Thoracic aorta (tissue), 2 donors: ENCODE measurements at regions not wholly inside any gene's neighbourhood (a gene's known extent, or its start where the extent isn't known, plus 50 kb on each side); places are given as distances from the start of the nearest gene placed in this dataset.

Experiments used
- ATAC-seq: fragments of 150-250 bp; one replicate; pipeline ENCODE4 v1.8.0; 2017; ENCODE audit warnings: low read depth; ENCODE audit not compliant: insufficient number of reproducible peaks, low FRiP score
- DNase-seq: peaks from one replicate; pipeline ENCODE4 v3.0.0-alpha.2; 2020; ENCODE audit warnings: low spot score
- H3K27ac ChIP-seq, 2 donors: fragments of 200-600 bp; sonication (generic); 1 replicate in 1 of 2; 2 replicates in 1 of 2; pipeline ENCODE4 v1.5.1; 2016; ENCODE audit warnings: mild to moderate bottlenecking in 2 of 2, moderate library complexity in 2 of 2
- H3K27me3 ChIP-seq: fragments of 200-600 bp; sonication (generic); replicated peaks from 2 replicates; pipeline ENCODE4 v1.6.0; 2016; ENCODE audit warnings: mild to moderate bottlenecking; ENCODE audit not compliant: insufficient read depth
- H3K36me3 ChIP-seq: fragments of 200-600 bp; sonication (generic); one replicate; pipeline ENCODE4 v1.5.1; 2016
- H3K4me1 ChIP-seq, 2 donors: fragments of 200-600 bp; sonication (generic); 1 replicate in 1 of 2; 2 replicates in 1 of 2; pipeline versions ENCODE4 v1.5.1 to v1.6.0; 2016; ENCODE audit warnings: low read depth in 2 of 2, mild to moderate bottlenecking in 1 of 2; ENCODE audit not compliant: control insufficient read depth in 1 of 2
- H3K4me3 ChIP-seq: fragments of 200-600 bp; sonication (generic); 2 replicates; pipeline ENCODE4 v1.5.1; 2016; ENCODE audit warnings: mild to moderate bottlenecking
- H3K9me3 ChIP-seq: fragments of 200-600 bp; sonication (generic); 2 replicates; pipeline ENCODE4 v1.5.1; 2016
- TF ChIP-seq, protein P1 (sequence below): fragments of 200-600 bp; sonication (generic); IDR thresholded peaks from one replicate; pipeline ENCODE4 v1.5.1; 2019; ENCODE audit warnings: antibody characterized with exemption

DNA sequence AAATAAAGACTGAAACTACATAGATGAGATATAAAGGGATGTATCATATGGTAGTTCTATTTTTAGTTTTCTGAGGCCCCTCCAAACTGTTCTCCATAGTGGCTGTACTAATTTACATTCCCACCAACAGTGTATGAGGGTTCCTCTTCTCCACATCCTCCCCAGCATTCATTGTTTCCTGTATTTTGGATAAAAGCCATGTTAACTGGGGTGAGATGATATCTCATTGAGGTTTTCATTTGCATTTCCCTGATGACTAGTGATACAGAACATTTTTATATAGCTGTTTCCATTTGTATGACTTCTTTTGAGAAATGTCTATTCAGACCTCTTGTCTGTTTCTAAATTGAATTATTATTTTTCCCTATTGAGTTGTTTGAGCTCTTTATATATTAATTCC is 229.3 kb downstream of the RFPL4B start:
- Histone ChIP-seq H3K4me1 (peaks cover 5 to 9% of the 10 kb centered on the region in 2 donors), H3K27me3 (no peaks in the 10 kb centered on the region), H3K4me3 (no peak overlapping the region), H3K27ac (no peak overlapping the region), H3K9me3 (no peaks in the 10 kb centered on the region), H3K36me3 (no peaks in the 10 kb centered on the region)
- no peak for DNase-seq
- TF ChIP-seq, protein P1, sequence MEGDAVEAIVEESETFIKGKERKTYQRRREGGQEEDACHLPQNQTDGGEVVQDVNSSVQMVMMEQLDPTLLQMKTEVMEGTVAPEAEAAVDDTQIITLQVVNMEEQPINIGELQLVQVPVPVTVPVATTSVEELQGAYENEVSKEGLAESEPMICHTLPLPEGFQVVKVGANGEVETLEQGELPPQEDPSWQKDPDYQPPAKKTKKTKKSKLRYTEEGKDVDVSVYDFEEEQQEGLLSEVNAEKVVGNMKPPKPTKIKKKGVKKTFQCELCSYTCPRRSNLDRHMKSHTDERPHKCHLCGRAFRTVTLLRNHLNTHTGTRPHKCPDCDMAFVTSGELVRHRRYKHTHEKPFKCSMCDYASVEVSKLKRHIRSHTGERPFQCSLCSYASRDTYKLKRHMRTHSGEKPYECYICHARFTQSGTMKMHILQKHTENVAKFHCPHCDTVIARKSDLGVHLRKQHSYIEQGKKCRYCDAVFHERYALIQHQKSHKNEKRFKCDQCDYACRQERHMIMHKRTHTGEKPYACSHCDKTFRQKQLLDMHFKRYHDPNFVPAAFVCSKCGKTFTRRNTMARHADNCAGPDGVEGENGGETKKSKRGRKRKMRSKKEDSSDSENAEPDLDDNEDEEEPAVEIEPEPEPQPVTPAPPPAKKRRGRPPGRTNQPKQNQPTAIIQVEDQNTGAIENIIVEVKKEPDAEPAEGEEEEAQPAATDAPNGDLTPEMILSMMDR = no peak
- ATAC-seq = no peak

DNA sequence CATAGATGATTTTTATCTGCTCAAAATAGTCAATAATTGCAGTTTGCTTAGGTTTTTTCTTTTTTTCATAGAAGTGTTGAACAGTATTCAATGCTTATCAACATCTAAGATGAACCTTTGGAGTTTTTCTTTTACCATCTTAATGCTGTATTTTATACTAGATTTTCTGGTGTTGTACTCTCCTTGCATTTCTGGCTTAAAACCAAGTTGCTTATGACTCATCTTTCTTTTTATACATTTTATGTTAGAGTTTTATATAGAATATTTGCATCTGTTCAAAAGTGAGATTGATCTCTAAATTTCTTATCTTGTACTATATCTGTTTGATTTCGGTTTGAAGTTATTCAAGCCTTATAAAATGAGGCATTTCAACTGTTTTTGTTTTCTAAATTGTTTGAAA is 232.5 kb downstream of the RFPL4B start:
- no peak for DNase-seq
- Histone ChIP-seq H3K27ac (no peak overlapping the region), H3K36me3 (no peaks in the 10 kb centered on the region), H3K4me3 (no peak overlapping the region), H3K4me1 (no peaks in the 10 kb centered on the region), H3K27me3 (no peaks in the 10 kb centered on the region), H3K9me3 (no peaks in the 10 kb centered on the region)
- TF ChIP-seq, protein P1 = no peak
- ATAC-seq = no peak

DNA sequence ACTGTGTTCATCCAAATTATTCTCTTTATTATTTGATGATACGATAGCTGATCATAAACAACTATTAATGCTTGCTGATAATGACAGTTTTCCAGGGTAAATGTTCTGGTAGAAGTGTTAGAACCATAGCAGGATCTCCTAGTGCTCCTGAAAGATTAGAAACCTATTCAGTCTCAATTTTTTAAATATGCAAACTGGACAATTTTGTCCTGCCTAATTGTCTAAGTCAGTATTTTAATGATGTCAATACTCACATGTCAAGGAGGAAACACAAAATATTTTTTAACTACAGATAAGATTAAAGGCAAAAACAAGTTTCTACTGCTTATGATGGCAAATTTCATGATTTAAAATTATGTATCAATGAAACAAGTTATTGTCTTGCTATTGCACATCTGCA is 233.9 kb downstream of the RFPL4B start:
- Histone ChIP-seq H3K36me3 (no peaks in the 10 kb centered on the region), H3K4me1 (no peaks in the 10 kb centered on the region), H3K27me3 (no peaks in the 10 kb centered on the region), H3K4me3 (no peak overlapping the region), H3K27ac (no peak overlapping the region), H3K9me3 (no peaks in the 10 kb centered on the region)
- TF ChIP-seq, protein P1 = no peak
- ATAC-seq = no peak
- no peak for DNase-seq

DNA sequence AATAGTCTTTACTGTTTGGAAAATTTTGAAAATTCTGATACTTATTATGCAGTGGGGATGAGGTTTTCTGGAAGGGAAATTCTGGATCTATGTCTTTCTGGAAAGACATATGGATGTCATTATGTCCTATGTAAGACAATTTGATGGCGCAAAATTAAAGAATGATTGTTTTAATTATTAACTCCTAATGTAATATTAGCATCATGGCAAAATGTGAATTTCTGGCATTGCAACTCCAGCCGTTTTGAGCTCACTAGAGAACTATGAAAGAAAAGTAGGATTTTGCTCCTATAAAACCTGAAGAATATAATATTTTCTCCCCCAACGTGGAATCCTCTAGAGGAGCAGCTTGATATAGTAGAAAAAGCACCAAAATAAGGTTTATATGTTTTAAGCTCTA is 243.2 kb downstream of the RFPL4B start:
- Histone ChIP-seq H3K36me3 (no peaks in the 10 kb centered on the region), H3K4me3 (no peak overlapping the region), H3K9me3 (no peaks in the 10 kb centered on the region), H3K27ac (no peak overlapping the region), H3K4me1 (no peaks in the 10 kb centered on the region), H3K27me3 (no peaks in the 10 kb centered on the region)
- TF ChIP-seq, protein P1 = no peak
- ATAC-seq (no peak), DNase-seq (no peak)

DNA sequence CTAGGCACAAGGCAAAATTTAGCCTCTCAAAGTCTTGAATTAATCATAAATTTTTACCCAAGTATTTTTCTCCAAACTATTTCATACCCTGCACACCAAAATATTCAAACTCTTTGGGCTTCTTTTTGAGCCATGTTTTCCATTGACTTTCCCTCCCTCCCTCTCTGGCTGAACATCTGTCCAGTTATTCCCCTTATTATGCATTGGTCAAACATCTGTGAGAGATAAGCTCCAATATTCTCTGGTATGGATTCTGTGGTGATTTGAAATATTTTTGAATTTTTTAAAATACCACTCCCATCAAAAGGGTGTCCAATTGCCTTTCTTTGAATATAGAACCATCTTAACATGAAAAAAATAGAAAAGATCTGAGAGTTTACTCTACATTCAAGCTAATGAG is 244.2 kb downstream of the RFPL4B start:
- TF ChIP-seq, protein P1 = no peak
- Histone ChIP-seq H3K27me3 (no peaks in the 10 kb centered on the region), H3K9me3 (no peaks in the 10 kb centered on the region), H3K4me3 (no peak overlapping the region), H3K36me3 (no peaks in the 10 kb centered on the region), H3K4me1 (no peaks in the 10 kb centered on the region), H3K27ac (no peak overlapping the region)
- ATAC-seq = no peak
- no peak for DNase-seq
